ENCODE measurements at regions not wholly inside any gene's neighbourhood (a gene's known extent, or its start where the extent isn't known, plus 50 kb on each side); places are given as distances from the start of the nearest gene placed in this dataset.

DNA sequence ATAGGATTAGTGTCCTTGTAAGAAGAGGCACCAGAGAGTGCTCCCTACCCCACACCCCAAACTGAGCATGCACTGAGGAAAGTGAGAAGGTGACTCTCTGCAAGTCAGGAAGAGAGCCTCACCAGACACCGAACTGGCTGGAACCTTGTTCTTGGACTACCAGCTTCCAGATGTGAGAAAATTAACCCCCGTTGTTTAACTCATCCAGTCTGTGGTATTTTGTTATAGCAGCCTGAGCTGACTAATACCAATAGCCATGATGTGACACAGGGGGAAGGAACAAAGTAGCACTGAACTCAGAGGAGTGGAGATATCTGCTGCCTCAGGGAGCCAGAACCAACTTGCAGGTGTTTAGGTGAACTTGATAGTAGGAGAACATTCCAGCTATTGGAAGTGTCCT, 415.2 kb upstream of the ZMIZ1 start:
- TF ChIP-seq SIN3A (IDR thresholded peaks at IDR 0.05; ENCODE audit: borderline replicate concordance, insufficient read depth, low read length): no peak
- TF ChIP-seq TAF1 (IDR thresholded peaks at IDR 0.05; ENCODE audit: borderline replicate concordance, insufficient read depth, low read length): no peak
- no peak for TF ChIP-seq FOXP2 (optimal IDR thresholded peaks at IDR 0.05; ENCODE audit: borderline replicate concordance, extremely low read depth, extremely low read length, insufficient read depth)
- TF ChIP-seq, protein P1, sequence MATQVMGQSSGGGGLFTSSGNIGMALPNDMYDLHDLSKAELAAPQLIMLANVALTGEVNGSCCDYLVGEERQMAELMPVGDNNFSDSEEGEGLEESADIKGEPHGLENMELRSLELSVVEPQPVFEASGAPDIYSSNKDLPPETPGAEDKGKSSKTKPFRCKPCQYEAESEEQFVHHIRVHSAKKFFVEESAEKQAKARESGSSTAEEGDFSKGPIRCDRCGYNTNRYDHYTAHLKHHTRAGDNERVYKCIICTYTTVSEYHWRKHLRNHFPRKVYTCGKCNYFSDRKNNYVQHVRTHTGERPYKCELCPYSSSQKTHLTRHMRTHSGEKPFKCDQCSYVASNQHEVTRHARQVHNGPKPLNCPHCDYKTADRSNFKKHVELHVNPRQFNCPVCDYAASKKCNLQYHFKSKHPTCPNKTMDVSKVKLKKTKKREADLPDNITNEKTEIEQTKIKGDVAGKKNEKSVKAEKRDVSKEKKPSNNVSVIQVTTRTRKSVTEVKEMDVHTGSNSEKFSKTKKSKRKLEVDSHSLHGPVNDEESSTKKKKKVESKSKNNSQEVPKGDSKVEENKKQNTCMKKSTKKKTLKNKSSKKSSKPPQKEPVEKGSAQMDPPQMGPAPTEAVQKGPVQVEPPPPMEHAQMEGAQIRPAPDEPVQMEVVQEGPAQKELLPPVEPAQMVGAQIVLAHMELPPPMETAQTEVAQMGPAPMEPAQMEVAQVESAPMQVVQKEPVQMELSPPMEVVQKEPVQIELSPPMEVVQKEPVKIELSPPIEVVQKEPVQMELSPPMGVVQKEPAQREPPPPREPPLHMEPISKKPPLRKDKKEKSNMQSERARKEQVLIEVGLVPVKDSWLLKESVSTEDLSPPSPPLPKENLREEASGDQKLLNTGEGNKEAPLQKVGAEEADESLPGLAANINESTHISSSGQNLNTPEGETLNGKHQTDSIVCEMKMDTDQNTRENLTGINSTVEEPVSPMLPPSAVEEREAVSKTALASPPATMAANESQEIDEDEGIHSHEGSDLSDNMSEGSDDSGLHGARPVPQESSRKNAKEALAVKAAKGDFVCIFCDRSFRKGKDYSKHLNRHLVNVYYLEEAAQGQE (IDR thresholded peaks at IDR 0.05; ENCODE audit: insufficient read depth in 1 of 2, low read depth in 2 of 2, low read length in 2 of 2): no peak
- TF ChIP-seq POLR2AphosphoS5 (IDR thresholded peaks at IDR 0.05; ENCODE audit: low read depth, low read length): no peak

DNA sequence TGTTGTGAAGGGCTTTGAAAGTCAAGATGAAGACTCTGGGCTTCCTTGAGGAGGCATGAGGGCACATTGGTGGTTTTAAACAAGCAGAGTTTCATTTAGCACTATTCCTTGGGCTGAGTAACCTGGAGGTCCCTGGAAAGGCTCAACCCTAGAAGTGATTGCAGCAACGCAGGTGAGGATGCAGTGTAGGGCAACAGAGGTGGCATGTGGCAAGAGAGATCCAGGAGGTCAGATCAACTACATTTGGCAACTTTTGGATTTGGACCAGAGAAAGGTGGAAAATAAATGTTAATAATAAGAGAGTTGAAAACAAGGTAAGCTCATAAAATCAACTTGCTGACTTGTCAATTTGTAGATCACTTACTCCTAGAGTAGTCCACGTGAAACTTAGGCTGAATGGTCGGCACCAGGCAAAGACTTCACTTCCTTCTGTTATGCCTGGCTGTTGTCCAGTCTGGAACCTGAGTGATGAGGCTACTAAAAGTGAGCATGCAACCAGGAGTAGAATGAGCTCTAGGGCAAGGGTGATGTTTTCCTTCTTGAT, 414.6 kb upstream of the ZMIZ1 start:
- TF ChIP-seq FOXP2 (optimal IDR thresholded peaks at IDR 0.05; ENCODE audit: borderline replicate concordance, extremely low read depth, extremely low read length, insufficient read depth) (no peak), POLR2AphosphoS5 (IDR thresholded peaks at IDR 0.05; ENCODE audit: low read depth, low read length) (no peak), SIN3A (IDR thresholded peaks at IDR 0.05; ENCODE audit: borderline replicate concordance, insufficient read depth, low read length) (no peak), TAF1 (IDR thresholded peaks at IDR 0.05; ENCODE audit: borderline replicate concordance, insufficient read depth, low read length) (no peak)
- TF ChIP-seq, protein P1 (IDR thresholded peaks at IDR 0.05; ENCODE audit: insufficient read depth in 1 of 2, low read depth in 2 of 2, low read length in 2 of 2): no peak

DNA sequence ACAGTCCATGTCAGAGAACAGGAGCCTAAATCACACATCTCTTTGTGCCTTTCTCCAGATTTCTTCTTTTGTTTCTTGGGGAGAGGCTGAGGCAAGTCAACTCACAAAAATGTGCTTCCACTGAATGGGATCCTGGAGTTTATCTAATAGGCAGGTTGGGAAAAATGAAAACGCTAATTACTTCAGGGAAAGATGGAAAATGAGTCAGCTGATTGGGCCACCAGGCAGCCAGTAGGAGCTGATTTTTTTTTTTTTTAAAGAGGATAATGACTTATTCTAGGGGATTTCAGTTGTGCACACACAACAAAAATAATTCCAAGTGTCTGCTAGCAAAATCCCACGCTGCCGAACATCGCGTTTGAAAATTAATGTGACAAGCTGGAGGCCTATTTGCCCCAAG, 412.8 kb upstream of the ZMIZ1 start:
- TF ChIP-seq POLR2AphosphoS5 (IDR thresholded peaks at IDR 0.05; ENCODE audit: low read depth, low read length): no peak
- TF ChIP-seq FOXP2 (optimal IDR thresholded peaks at IDR 0.05; ENCODE audit: borderline replicate concordance, extremely low read depth, extremely low read length, insufficient read depth): no peak
- TF ChIP-seq TAF1 (IDR thresholded peaks at IDR 0.05; ENCODE audit: borderline replicate concordance, insufficient read depth, low read length): no peak
- TF ChIP-seq, protein P1 (IDR thresholded peaks at IDR 0.05; ENCODE audit: insufficient read depth in 1 of 2, low read depth in 2 of 2, low read length in 2 of 2): no peak
- no peak for TF ChIP-seq SIN3A (IDR thresholded peaks at IDR 0.05; ENCODE audit: borderline replicate concordance, insufficient read depth, low read length)

DNA sequence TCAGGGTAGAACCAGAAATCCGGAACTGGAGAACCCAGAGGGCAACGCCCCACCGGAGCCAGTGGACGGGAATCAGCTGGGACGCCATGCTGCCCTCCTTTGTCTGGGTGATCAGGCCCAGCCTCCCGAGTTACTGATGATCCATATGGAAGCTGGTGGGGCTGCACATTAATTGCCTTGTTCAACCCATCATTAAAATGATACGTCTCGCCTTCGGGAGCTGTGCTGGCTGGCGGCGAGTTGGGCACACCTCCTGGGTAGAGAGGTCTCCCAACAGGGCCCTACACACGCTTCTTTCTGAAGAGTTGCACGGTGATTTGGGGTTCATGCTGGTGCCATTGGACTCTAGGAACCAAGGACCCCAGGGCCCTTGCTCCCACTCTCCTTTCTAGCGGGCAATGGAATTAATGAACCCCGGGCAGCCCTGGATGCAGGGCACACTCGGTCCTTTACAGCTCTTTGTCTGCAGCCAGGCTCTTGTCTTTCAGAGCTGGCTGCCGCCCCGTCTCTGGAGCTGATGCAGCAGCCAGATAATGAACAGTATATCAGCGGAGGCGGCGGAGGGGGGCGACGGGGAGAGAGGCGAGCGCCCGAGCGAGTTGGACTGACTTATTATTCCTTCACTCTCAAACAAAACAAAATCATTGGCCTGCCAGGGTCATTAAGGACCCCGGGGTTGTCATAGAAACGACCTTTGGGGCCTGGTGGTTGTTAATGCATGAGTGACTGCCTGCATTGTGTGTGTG, 412.2 kb upstream of the ZMIZ1 start:
- TF ChIP-seq FOXP2 (optimal IDR thresholded peaks at IDR 0.05; ENCODE audit: borderline replicate concordance, extremely low read depth, extremely low read length, insufficient read depth) (no peak), POLR2AphosphoS5 (IDR thresholded peaks at IDR 0.05; ENCODE audit: low read depth, low read length) (no peak), SIN3A (IDR thresholded peaks at IDR 0.05; ENCODE audit: borderline replicate concordance, insufficient read depth, low read length) (no peak), TAF1 (IDR thresholded peaks at IDR 0.05; ENCODE audit: borderline replicate concordance, insufficient read depth, low read length) (no peak)
- TF ChIP-seq, protein P1 (IDR thresholded peaks at IDR 0.05; ENCODE audit: insufficient read depth in 1 of 2, low read depth in 2 of 2, low read length in 2 of 2): no peak
